22Rv1 (cell line): ENCODE measurements at regions not wholly inside any gene's neighbourhood (a gene's known extent, or its start where the extent isn't known, plus 50 kb on each side); places are given as distances from the start of the nearest gene placed in this dataset.

ENCODE experiments used
- CTCF ChIP-seq: fragments of 450-650 bp; IDR thresholded peaks from 2 replicates; pipeline ENCODE4 v1.5.1; 2017; ENCODE audit warnings: mild to moderate bottlenecking
- ZFX ChIP-seq: fragments of 450-650 bp; IDR thresholded peaks from 2 replicates; pipeline ENCODE4 v1.6.1; 2017; ENCODE audit warnings: antibody characterized with exemption, borderline replicate concordance

DNA sequence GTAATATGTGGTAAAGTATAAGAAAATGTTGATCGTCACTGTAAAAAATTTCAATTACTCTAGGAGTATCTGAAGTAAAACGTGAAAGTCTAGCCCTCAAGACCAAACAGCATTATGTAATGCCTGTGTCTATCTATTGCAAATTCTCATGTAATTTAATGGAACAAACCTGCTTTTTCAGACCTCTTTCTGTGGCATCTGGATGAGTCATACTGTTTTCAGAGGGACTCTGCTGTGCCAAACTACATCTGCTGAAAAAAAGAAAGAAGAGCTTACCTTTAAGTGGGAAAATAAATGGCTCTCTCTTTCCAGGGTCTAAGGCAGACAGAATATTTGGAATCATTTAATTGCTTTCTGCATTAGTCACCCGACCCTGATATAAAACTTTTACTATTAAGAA lies 89.8 kb upstream of the ARMCX2 start:
- no peak for TF ChIP-seq CTCF
- TF ChIP-seq ZFX = no peak
